OCI-LY7 (cell line): ENCODE measurements at regions not wholly inside any gene's neighbourhood (a gene's known extent, or its start where the extent isn't known, plus 50 kb on each side); places are given as distances from the start of the nearest gene placed in this dataset.

Experiments
- BruUV-seq: library from RNA; stranded (reverse); fragments of 400-500 nt; replicated peaks from 2 replicates; lab custom pipeline; 2021; lab: Mats Ljungman, UMichigan
- CTCF ChIA-PET: fragments of 300-600 bp; sonication (Branson Sonifier 250); formaldehyde crosslinking; loops from one replicate; lab custom pipeline; 2022; ENCODE audit warnings: antibody characterized with exemption; ENCODE audit not compliant: unreplicated experiment; lab: Charles Lee
- POLR2A ChIA-PET: fragments of 300-600 bp; sonication (Branson Sonifier 250); formaldehyde crosslinking; loops from one replicate; lab custom pipeline; 2022; ENCODE audit warnings: antibody characterized with exemption; lab: Charles Lee
- DNase-seq: peaks from one replicate; pipeline ENCODE4 v3.0.0-alpha.2; 2015; ENCODE audit warnings: low spot score
- H2AFZ ChIP-seq: fragments of 200-600 bp; sonication (generic), shearing (Covaris generic); 2 replicates; pipeline ENCODE4 v1.6.1; 2014; ENCODE audit warnings: mild to moderate bottlenecking, antibody characterized with exemption, low read length, moderate library complexity
- H3K27ac ChIP-seq: fragments of 200-600 bp; sonication (generic); 2 replicates; pipeline ENCODE4 v1.5.1; 2014; ENCODE audit warnings: mixed run types, low read depth, mild to moderate bottlenecking, moderate library complexity, low read length, inconsistent platforms; ENCODE audit not compliant: poor library complexity, severe bottlenecking
- H3K36me3 ChIP-seq: fragments of 200-600 bp; sonication (generic); 2 replicates; pipeline ENCODE4 v1.6.1; 2014; ENCODE audit warnings: mild to moderate bottlenecking, antibody characterized with exemption, low read length, moderate library complexity, mixed read lengths; ENCODE audit not compliant: insufficient read depth
- H3K4me1 ChIP-seq: fragments of 200-600 bp; sonication (generic); 2 replicates; pipeline ENCODE4 v1.5.1; 2014; ENCODE audit warnings: mild to moderate bottlenecking, low read length; ENCODE audit not compliant: insufficient read depth, poor library complexity, severe bottlenecking
- H3K4me2 ChIP-seq: fragments of 200-600 bp; sonication (generic); 2 replicates; pipeline ENCODE4 v1.6.1; 2014; ENCODE audit warnings: mild to moderate bottlenecking, low read length
- H3K4me3 ChIP-seq: fragments of 200-600 bp; sonication (generic); 2 replicates; pipeline ENCODE4 v1.5.1; 2014; ENCODE audit warnings: mild to moderate bottlenecking, low read depth, low read length; ENCODE audit not compliant: poor library complexity, severe bottlenecking
- H3K79me2 ChIP-seq: fragments of 200-600 bp; sonication (generic); 2 replicates; pipeline ENCODE4 v1.6.1; 2016; ENCODE audit warnings: low read depth, mild to moderate bottlenecking, low read length, moderate library complexity, mixed read lengths; ENCODE audit not compliant: insufficient read depth
- H3K9me2 ChIP-seq: fragments of 200-600 bp; sonication (generic); 2 replicates; pipeline ENCODE4 v1.6.1; 2016; ENCODE audit warnings: mild to moderate bottlenecking, low read length, mixed read lengths; ENCODE audit not compliant: insufficient read depth
- H3K9me3 ChIP-seq: fragments of 200-600 bp; sonication (generic); 2 replicates; pipeline ENCODE4 v1.6.1; 2014; ENCODE audit warnings: mild to moderate bottlenecking, mixed run types, low read length, mixed read lengths
- H4K20me1 ChIP-seq: fragments of 200-600 bp; sonication (generic); 2 replicates; pipeline ENCODE4 v1.6.1; 2014; ENCODE audit warnings: mild to moderate bottlenecking, antibody characterized with exemption, low read length, moderate library complexity, mixed read lengths; ENCODE audit not compliant: insufficient read depth
- CTCF ChIP-seq: fragments of 200-600 bp; sonication (generic); conservative IDR thresholded peaks from 2 replicates; pipeline ENCODE4 v1.5.1; 2014; ENCODE audit warnings: mild to moderate bottlenecking, antibody characterized with exemption, low read length, moderate library complexity, mixed read lengths
- EZH2phosphoT487 ChIP-seq: fragments of 200-600 bp; sonication (generic); IDR thresholded peaks from 2 replicates; pipeline ENCODE4 v1.6.1; 2018; ENCODE audit warnings: low read depth, borderline replicate concordance, mild to moderate bottlenecking, mixed run types, antibody characterized with exemption, low read length, moderate library complexity, mixed read lengths
- intact Hi-C: fragments of 100-400 bp; cut with micrococcal nuclease; formaldehyde crosslinking; loops from one replicate; pipeline ENCODE4 v1.10.0; 2022; ENCODE audit not compliant: unreplicated experiment

- H2AFZ ChIP-seq: no peak overlapping the region
- no peak overlapping the region for H3K4me3 ChIP-seq
- H3K9me3 ChIP-seq: no peaks in the 10 kb centered on the region
- H3K36me3 ChIP-seq: no peaks in the 10 kb centered on the region
- TF ChIP-seq CTCF (no peak), EZH2phosphoT487 (no peak)
- no peaks in the 10 kb centered on the region for H3K4me1 ChIP-seq
- H3K9me2 ChIP-seq: no peaks in the 10 kb centered on the region
- no TSS peak for BruUV-seq
- POLR2A ChIA-PET: no interaction called here
- H3K27ac ChIP-seq: no peak overlapping the region
- CTCF ChIA-PET: no interaction called here
- DNase-seq: no peak
- H3K79me2 ChIP-seq: no peaks in the 10 kb centered on the region
- H3K4me2 ChIP-seq: no peak overlapping the region
- H4K20me1 ChIP-seq: no peaks in the 10 kb centered on the region
- intact Hi-C loops: loop anchor here (10.0 kb wide), 1 partner anchor 65 kb away; no protein-coding TSS in a partner anchor
Observed at GRCh38 chr15:77759896-77760592, 127.3 kb upstream of the LINGO1 start.

- Histone ChIP-seq H3K4me3 (no peak overlapping the region), H3K4me1 (no peaks in the 10 kb centered on the region), H3K9me3 (no peaks in the 10 kb centered on the region), H3K79me2 (no peaks in the 10 kb centered on the region), H3K4me2 (no peak overlapping the region), H4K20me1 (no peaks in the 10 kb centered on the region), H3K36me3 (no peaks in the 10 kb centered on the region), H2AFZ (no peak overlapping the region), H3K9me2 (no peaks in the 10 kb centered on the region), H3K27ac (no peak overlapping the region)
- ChIA-PET CTCF (no interaction called here), POLR2A (no interaction called here)
- BruUV-seq: no TSS peak
- no peak for DNase-seq
- TF ChIP-seq CTCF (no peak), EZH2phosphoT487 (no peak)
- intact Hi-C loops: loop anchor here (10.0 kb wide), 1 partner anchor 59 kb away; no protein-coding TSS in a partner anchor
Observed at GRCh38 chr15:77753939-77754338, 121.2 kb upstream of the LINGO1 start.

- Histone ChIP-seq H3K9me2 (no peaks in the 10 kb centered on the region), H3K27ac (no peak overlapping the region), H3K9me3 (no peaks in the 10 kb centered on the region), H4K20me1 (no peaks in the 10 kb centered on the region), H3K79me2 (no peaks in the 10 kb centered on the region), H3K4me3 (no peak overlapping the region), H2AFZ (no peak overlapping the region), H3K4me2 (no peak overlapping the region), H3K36me3 (no peaks in the 10 kb centered on the region), H3K4me1 (no peaks in the 10 kb centered on the region)
- intact Hi-C loops: loop anchor here (10.0 kb wide), 1 partner anchor 59 kb away; no protein-coding TSS in a partner anchor
- CTCF ChIA-PET: no interaction called here
- DNase-seq: peak; percentile 7
- TF ChIP-seq CTCF: no peak
- TF ChIP-seq EZH2phosphoT487: no peak
- BruUV-seq: no TSS peak
- POLR2A ChIA-PET: no interaction called here
Observed at GRCh38 chr15:77753281-77753873, 120.7 kb upstream of the LINGO1 start.
